SK-N-SH treated with all-trans-retinoic acid at 6 μM for 48 hours (cell line): ENCODE measurements at regions not wholly inside any gene's neighbourhood (a gene's known extent, or its start where the extent isn't known, plus 50 kb on each side); places are given as distances from the start of the nearest gene placed in this dataset.

Experiments used
- ATAC-seq: fragments of 200-7000 bp; cut with Tn5 transposase; 3 replicates; pipeline ENCODE4 v1.9.1; 2020; ENCODE audit warnings: mild to moderate bottlenecking, moderate library complexity
- ARNTL ChIP-seq: fragments of 450-650 bp; formaldehyde crosslinking; IDR thresholded peaks from 2 replicates; pipeline ENCODE4 v1.5.0; 2020; ENCODE audit warnings: low read depth, mild to moderate bottlenecking, moderate library complexity, borderline replicate concordance
- CSDC2 ChIP-seq: fragments of 250-450 bp; sonication (Bioruptor Pico); IDR thresholded peaks from 2 replicates; pipeline ENCODE4 v1.5.0; 2020; ENCODE audit warnings: mild to moderate bottlenecking, moderate library complexity
- ESRRG ChIP-seq: fragments of 250-450 bp; sonication (Bioruptor Pico); IDR thresholded peaks from 2 replicates; pipeline ENCODE4 v1.6.1; 2021; ENCODE audit warnings: mild to moderate bottlenecking
- GLIS3 ChIP-seq: fragments of 250-450 bp; sonication (Bioruptor Pico); IDR thresholded peaks from 2 replicates; pipeline ENCODE4 v1.5.0; 2020; ENCODE audit warnings: mild to moderate bottlenecking, moderate library complexity
- ISL1 ChIP-seq: fragments of 250-450 bp; sonication (Bioruptor Pico); IDR thresholded peaks from 2 replicates; pipeline ENCODE4 v2.1.2; 2022; ENCODE audit warnings: mild to moderate bottlenecking, moderate library complexity
- OSR1 ChIP-seq: fragments of 250-450 bp; sonication (Bioruptor Pico); IDR thresholded peaks from 2 replicates; pipeline ENCODE4 v1.8.0; 2022; ENCODE audit warnings: moderate library complexity, mild to moderate bottlenecking, inconsistent platforms
- PPARA ChIP-seq: fragments of 250-450 bp; sonication (Bioruptor Pico); IDR thresholded peaks from 2 replicates; pipeline ENCODE4 v1.5.0; 2020; ENCODE audit warnings: mild to moderate bottlenecking, borderline replicate concordance
- RARB ChIP-seq: fragments of 250-450 bp; sonication (Bioruptor Pico); IDR thresholded peaks from 2 replicates; pipeline ENCODE4 v1.8.0; 2021; ENCODE audit warnings: mild to moderate bottlenecking, moderate library complexity
- TOX ChIP-seq: fragments of 250-450 bp; sonication (Bioruptor Pico); IDR thresholded peaks from 2 replicates; pipeline ENCODE4 v1.8.0; 2021; ENCODE audit warnings: mild to moderate bottlenecking, moderate library complexity, borderline replicate concordance
- TSHZ2 ChIP-seq: fragments of 250-450 bp; sonication (Bioruptor Pico); IDR thresholded peaks from 2 replicates; pipeline ENCODE4 v1.5.0; 2020; ENCODE audit warnings: mild to moderate bottlenecking, moderate library complexity
- ZC3H10 ChIP-seq: fragments of 250-450 bp; sonication (Bioruptor Pico); IDR thresholded peaks from 2 replicates; pipeline ENCODE4 v1.5.1; 2021; ENCODE audit warnings: mild to moderate bottlenecking, moderate library complexity
- ZFP3 ChIP-seq: fragments of 250-450 bp; sonication (Bioruptor Pico); IDR thresholded peaks from 2 replicates; pipeline ENCODE4 v1.5.0; 2020; ENCODE audit warnings: mild to moderate bottlenecking, moderate library complexity
- TF ChIP-seq, protein P1 (sequence below): fragments of 250-450 bp; sonication (Bioruptor Pico); IDR thresholded peaks from 2 replicates; pipeline ENCODE4 v1.8.0; 2021; ENCODE audit warnings: low read depth, mild to moderate bottlenecking, moderate library complexity, borderline replicate concordance
- TF ChIP-seq, protein P2 (sequence below): fragments of 250-450 bp; sonication (Bioruptor Pico); IDR thresholded peaks from 2 replicates; pipeline ENCODE4 v1.8.0; 2020; ENCODE audit warnings: mild to moderate bottlenecking, moderate library complexity, borderline replicate concordance
- TF ChIP-seq, protein P3 (sequence below): fragments of 250-450 bp; sonication (Bioruptor Pico); IDR thresholded peaks from 2 replicates; pipeline ENCODE4 v1.5.1; 2021; ENCODE audit warnings: mild to moderate bottlenecking, moderate library complexity

- TF ChIP-seq, protein P1, sequence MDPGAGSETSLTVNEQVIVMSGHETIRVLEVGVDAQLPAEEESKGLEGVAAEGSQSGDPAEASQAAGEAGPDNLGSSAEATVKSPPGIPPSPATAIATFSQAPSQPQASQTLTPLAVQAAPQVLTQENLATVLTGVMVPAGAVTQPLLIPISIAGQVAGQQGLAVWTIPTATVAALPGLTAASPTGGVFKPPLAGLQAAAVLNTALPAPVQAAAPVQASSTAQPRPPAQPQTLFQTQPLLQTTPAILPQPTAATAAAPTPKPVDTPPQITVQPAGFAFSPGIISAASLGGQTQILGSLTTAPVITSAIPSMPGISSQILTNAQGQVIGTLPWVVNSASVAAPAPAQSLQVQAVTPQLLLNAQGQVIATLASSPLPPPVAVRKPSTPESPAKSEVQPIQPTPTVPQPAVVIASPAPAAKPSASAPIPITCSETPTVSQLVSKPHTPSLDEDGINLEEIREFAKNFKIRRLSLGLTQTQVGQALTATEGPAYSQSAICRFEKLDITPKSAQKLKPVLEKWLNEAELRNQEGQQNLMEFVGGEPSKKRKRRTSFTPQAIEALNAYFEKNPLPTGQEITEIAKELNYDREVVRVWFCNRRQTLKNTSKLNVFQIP (CRISPR knock-in tag) = no peak
- TF ChIP-seq GLIS3 (CRISPR knock-in tag) = no peak
Measured at GRCh38 chr5:96209829-96210228, 223.2 kb downstream of the PCSK1 start (continued).

GRCh38 chr5:96207420-96207819 lies 225.6 kb downstream of the PCSK1 start:
- TF ChIP-seq, protein P2, sequence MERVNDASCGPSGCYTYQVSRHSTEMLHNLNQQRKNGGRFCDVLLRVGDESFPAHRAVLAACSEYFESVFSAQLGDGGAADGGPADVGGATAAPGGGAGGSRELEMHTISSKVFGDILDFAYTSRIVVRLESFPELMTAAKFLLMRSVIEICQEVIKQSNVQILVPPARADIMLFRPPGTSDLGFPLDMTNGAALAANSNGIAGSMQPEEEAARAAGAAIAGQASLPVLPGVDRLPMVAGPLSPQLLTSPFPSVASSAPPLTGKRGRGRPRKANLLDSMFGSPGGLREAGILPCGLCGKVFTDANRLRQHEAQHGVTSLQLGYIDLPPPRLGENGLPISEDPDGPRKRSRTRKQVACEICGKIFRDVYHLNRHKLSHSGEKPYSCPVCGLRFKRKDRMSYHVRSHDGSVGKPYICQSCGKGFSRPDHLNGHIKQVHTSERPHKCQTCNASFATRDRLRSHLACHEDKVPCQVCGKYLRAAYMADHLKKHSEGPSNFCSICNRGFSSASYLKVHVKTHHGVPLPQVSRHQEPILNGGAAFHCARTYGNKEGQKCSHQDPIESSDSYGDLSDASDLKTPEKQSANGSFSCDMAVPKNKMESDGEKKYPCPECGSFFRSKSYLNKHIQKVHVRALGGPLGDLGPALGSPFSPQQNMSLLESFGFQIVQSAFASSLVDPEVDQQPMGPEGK = no peak
- no peak for TF ChIP-seq CSDC2 (CRISPR knock-in tag)
- TF ChIP-seq, all 23 proteins: peak for 0

GRCh38 chr5:96203761-96204160 lies 229.3 kb downstream of the PCSK1 start:
- no peak for ATAC-seq

More at GRCh38 chr5:96207420-96207819, 225.6 kb downstream of the PCSK1 start:
- no peak for ATAC-seq

GRCh38 chr5:96201503-96201902 lies 231.5 kb downstream of the PCSK1 start:
- TF ChIP-seq PPARA = no peak
- no peak for TF ChIP-seq CSDC2 (CRISPR knock-in tag)
- TF ChIP-seq TSHZ2 (CRISPR knock-in tag) = no peak
- TF ChIP-seq, protein P2 = no peak
- no peak for TF ChIP-seq ARNTL (CRISPR knock-in tag)
- no peak for TF ChIP-seq ZC3H10 (CRISPR knock-in tag)
- TF ChIP-seq, all 23 proteins: peak for 0
- ATAC-seq = no peak

More at GRCh38 chr5:96203761-96204160, 229.3 kb downstream of the PCSK1 start:
- TF ChIP-seq, protein P3, sequence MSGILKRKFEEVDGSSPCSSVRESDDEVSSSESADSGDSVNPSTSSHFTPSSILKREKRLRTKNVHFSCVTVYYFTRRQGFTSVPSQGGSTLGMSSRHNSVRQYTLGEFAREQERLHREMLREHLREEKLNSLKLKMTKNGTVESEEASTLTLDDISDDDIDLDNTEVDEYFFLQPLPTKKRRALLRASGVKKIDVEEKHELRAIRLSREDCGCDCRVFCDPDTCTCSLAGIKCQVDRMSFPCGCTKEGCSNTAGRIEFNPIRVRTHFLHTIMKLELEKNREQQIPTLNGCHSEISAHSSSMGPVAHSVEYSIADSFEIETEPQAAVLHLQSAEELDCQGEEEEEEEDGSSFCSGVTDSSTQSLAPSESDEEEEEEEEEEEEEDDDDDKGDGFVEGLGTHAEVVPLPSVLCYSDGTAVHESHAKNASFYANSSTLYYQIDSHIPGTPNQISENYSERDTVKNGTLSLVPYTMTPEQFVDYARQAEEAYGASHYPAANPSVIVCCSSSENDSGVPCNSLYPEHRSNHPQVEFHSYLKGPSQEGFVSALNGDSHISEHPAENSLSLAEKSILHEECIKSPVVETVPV (CRISPR knock-in tag) = no peak
- TF ChIP-seq RARB (CRISPR knock-in tag) = no peak
- TF ChIP-seq ZFP3 (CRISPR knock-in tag) = no peak
- TF ChIP-seq OSR1 (CRISPR knock-in tag) = no peak

DNA sequence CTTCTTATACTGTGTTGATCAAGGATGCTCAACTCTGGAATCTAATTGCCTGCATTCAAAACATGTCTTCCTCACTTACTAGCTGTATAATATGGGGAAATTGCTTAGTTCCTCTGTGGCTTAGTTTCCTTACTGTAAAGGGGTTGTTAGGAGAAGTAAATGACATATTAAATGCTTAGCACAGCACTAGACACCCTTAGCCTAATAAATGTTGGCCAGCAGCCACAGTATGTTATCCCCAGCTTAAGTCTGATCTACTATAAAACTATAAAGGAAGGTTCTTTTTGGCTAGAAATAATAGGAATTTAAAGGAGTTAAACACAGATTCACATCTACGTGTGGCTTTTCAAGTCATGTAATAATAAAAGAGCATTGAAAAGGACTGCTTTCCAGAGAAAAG lies 232.4 kb downstream of the PCSK1 start:
- no peak for ATAC-seq
- no peak for TF ChIP-seq ESRRG (CRISPR knock-in tag)
- no peak for TF ChIP-seq TOX (CRISPR knock-in tag)
- TF ChIP-seq TSHZ2 (CRISPR knock-in tag) = no peak
- TF ChIP-seq, protein P1 (CRISPR knock-in tag) = no peak
- TF ChIP-seq, protein P2 = no peak
- TF ChIP-seq ISL1 (CRISPR knock-in tag) = no peak
- no peak for TF ChIP-seq ZC3H10 (CRISPR knock-in tag)
- TF ChIP-seq, protein P3 (CRISPR knock-in tag) = no peak
